HG02798 (cell line): ENCODE measurements at regions not wholly inside any gene's neighbourhood (a gene's known extent, or its start where the extent isn't known, plus 50 kb on each side); places are given as distances from the start of the nearest gene placed in this dataset.

ENCODE experiments used
- ATAC-seq: cut with Tn5 transposase; IDR thresholded peaks from one replicate; pipeline ENCODE4 v1.9.1; 2021; ENCODE audit warnings: mild to moderate bottlenecking; ENCODE audit not compliant: unreplicated experiment, poor library complexity

GRCh38 chr5:167479779-167480178, 811.7 kb upstream of the WWC1 start:
- no peak for ATAC-seq

DNA sequence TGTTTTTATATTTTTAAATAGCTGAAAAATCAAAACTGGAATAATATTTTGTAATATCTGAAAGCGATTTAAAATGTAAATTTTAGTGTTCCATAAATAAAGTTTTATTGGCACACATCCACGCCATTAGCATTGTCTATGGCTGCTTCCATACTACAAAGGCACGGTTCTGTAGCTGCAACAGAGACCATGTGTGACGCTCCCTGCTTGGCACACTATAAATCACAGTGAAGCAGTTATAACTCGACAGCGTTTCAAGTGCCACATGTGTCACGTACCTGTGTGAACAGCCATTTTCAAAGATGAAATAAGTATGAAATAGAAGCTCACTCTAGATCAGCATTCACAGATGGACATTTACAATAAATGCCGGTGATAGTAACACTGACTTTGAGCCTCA, 810.1 kb upstream of the WWC1 start:
- ATAC-seq, result no peak

GRCh38 chr5:167482555-167482954, 808.9 kb upstream of the WWC1 start:
- ATAC-seq, result no peak

DNA sequence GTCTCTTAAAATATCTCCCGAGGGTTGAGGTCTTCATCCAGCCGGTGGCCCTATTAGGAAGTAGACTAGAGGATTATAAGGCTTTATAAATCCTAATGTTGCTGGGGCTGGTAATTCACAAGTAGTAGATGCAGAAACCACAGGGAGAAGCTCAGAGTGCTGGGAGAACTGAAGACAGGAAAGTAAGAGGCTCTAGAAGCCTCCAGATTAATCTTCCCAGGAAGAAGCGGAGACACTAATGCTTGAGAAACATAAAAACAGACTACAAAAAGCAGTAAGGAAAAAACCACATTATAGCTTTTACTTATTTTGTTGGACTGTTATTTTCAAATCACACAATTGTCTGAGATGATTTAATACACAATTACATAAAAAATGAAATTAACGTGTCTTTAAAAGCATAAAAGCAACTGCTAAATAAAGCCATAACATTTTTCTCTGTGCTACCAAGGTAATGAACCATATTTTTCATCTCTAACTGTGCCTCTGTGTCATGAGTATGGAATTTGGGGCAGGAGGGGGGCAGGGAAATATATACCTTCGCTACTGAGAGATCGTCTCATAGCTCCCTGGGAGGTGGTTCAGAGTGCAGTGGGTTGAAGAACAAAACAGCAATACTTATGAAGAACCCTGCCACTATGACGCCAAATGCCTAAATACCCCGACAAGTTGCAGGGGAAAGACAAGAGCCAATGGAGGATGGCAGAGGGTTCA, 806.2 kb upstream of the WWC1 start:
- no peak for ATAC-seq

DNA sequence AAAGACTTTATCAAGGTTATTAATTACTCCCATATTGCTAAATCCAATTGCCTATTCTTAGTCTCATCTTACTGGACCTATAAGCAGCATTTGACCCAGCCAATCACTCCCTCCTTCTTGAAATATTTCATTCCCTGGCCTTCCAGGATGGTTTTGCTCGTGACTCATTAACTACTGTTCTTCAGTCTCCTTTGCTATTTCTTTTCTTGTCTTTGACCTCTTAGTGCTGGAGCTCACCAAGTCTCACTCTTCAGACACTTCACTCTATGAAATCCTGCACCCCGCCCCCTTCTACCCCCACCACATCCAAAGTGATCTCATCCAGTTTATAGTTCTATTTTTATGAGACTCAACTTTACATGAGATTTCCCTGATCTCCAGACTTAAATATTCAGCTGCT, 803.1 kb upstream of the WWC1 start:
- no peak for ATAC-seq

DNA sequence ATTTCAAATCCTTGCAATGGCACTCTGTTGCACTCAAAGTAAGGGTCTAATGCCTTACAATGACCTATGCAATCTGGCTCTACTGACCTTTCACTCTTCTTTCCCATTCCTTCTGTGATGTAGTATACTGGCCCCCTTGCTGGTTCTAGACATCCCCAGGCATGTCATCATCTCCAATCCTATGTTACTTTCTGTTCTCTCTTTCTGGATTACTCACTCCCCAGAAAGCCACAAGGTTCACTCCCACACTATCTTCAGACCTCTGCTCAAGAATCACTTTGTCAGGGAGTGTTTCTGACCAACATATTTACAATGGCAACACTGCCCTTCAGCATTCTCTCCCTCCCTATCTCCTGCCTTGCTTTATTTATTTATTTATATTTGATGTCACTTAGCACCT, 802.2 kb upstream of the WWC1 start:
- ATAC-seq, result peak; percentile 76

DNA sequence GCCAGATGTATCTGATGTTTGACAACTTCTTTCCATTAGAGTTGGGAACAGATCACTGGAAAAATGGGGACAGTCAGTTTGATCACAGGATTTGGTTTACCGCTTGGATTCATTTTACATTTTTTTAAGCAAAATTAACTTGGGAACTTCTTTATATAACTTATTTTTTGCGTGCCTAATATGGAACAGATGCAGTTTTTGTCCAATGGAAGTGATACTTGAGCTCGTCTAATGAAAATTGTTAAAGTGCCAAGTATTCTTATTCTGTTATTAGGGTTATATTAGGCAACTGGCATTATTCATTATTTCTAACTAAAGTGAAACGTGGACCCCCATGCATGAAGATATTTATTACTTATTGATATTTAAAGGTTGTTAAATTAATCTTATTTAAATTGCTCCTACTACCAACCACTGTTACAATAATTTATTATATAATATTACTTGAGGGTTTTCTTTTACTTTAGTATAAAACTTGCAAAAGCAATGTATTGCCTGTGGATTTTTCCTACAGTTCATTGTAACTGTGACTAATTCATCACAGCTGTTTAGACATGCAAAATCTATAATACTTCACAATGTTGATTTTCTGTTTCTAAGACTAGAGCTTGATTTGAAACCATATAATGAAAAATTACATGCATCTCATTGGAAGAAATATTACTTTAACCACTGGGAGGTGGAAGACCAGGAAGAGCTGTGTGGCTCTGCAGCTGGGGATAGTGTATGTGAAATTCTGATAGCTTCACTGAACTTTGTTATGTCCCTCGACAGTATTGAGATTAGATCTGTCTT, 787.3 kb upstream of the WWC1 start:
- ATAC-seq, result no peak

DNA sequence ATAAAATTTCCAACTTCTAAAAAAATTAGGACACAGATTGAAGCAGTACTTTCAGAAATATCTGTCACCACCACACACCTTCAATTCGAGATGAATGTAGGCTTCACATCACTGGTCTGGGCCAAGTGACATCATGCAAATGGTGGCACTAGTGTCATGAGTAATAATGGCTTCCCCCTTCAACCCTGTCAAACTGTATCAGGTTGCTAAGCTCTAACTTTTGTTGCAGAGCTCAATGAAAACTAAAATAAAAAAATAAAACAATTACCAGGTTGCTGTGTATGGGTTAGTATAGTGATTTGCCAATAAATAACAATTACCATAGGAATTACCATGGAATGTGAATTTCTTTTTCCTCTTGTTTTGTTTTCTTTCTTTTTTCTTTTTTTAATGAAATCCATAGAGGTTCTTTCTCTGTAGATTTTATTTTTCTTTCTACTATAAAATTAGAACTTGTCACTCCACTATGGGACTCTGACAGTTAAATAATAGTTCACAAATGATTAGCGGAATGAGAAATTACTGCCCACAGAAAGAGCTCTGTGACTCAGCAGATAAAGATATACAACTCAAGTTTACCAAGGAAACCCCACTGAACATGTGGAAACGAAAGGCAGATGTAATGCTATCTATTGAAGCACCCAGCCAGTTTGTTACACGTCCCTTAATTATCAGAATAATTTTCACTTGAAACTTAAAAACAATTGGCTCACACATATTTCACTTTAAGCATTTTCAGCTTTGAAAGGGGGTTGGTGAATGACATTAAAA, 783.8 kb upstream of the WWC1 start:
- ATAC-seq, result no peak

DNA sequence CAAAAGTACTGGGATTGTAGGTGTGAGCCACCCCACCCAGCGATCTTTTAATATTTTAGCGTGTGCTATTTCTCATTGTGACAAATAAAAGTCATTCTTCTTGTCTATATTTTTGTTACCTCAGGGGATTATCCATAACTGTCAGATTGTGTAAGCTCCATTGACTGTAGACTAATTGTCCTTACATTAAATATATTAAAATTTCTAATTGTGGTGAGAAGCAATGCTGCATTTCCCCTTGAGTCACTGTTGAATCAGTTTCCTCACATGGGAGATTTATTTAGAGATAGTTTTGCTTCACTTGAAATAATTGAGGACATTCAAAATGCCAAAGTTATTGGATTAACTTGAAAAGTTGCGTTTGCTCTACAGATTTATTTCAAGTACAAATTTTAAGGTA, 782.4 kb upstream of the WWC1 start:
- ATAC-seq, result no peak

GRCh38 chr5:167511276-167511675, 780.2 kb upstream of the WWC1 start:
- ATAC-seq, result no peak

- ATAC-seq, result no peak
These were observed 779.3 kb upstream of the WWC1 start for GRCh38 chr5:167512111-167512510.

DNA sequence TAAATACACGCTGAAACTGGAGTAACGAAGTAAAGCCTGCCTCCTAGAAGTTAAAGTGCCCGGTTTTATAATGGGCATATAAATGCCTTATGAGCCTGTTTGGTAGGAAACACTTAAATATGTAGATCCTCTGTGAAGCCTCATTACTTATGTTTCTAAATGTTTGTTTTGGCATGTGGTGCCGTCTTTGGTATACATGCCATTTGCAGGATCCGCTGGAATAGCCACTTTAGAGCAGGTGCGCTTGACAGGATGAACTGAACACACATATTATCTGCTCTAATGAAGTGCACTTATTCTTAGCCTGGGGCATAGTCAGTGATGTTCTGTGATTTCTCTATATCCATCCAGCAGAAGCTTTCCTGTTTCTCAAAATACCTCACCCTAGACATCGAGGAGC, 778.1 kb upstream of the WWC1 start:
- no peak for ATAC-seq

DNA sequence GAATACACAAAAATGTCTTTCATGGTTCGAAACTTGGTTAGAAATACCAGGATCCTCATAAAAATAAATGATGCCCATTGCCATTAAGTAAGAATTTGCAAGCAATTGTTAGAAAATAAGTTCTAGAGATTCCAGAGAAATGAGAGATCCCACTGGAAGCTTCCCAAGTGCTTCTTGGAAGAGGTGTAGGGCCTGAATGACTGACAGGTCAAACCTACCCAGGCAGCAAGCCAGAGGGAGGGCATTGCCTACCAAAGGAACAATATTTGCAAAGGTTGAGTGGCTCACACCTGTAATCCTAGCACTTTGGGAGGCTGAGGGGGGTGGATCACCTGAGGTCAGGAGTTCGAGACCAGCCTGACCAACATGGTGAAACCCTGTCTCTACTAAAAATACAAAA, 777.0 kb upstream of the WWC1 start:
- ATAC-seq, result no peak

GRCh38 chr5:167525004-167525403, 766.4 kb upstream of the WWC1 start:
- no peak for ATAC-seq

DNA sequence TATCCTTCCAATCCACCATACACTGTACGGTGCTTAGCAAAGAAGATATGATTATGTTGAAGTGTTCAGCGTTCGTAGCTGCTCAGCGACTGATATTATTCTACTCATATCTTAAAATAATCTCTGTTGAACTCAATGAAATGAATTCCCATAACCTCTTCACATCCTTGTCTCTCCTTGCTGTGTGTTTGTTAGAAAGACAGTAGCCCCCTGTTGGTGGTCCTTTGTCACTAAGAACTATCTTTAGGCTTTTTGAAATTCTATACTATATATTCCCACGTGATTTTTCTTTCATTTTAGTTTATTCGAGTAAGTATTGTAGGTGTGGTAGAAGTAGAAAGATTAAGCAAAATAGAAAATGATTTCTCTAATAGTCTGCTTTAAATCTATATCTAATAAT, 762.8 kb upstream of the WWC1 start:
- no peak for ATAC-seq

DNA sequence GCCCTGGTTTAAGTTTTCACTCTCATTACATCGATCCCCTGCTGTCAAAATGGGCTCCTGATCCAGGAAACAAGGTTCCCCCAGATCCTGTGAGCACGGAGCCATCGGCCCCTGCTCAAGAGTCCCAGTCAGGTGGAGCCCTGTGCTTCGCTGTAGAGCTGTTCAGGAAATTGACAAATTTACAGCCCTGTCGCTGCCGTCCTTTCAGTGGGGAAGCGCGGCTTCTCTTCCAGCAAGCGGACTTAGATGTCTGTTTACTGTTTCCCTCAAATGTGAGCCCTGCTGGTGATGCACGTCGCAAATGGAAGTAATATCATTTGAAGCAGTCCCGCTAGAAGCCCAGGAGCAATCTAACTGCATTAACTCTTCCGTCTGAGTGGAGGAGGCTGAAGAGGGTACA, 760.9 kb upstream of the WWC1 start:
- no peak for ATAC-seq

DNA sequence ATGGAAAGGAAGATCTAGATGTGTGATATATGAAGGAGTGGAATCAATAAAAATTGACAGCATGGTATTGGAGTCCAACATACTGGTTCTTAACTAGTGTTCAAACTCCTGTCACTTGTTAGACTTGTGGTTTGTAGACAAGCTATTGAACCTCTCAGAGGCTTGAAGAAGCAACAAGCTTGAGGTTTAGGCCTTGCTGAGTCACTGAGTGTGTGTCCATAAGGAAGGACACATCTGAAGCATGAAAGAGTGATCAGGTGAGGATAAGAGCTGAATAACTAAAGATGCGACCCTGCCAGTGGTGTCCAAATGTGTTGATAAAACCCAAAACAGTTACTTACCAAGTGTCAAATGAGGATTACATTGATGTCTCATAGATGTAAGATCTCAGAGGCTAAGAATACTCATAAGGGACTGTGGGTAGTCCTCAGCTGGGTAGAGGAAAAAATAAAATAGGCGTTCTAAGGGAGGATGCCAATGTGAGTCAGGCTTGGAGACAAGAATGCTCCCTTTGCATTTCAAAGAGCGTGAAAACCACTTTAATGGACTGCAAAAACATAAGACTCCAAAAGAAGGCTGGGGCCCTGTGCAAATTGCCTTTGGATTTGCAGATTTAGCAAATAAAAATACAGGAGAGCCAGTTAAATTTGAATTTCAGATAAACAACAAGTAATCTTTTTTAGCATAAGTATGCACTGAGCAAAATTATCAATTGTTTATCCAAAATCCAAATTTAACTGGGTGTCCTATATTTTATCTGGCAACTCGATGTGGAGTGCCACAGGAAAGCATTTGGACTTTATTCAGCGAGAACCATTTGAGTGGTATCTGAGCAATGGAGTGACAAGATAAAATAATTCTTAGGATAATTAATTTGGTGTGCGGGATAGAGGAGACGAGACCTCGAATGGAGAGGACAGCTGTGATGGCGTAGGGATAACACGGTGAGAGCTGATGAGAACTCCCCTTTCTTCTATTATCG, 757.3 kb upstream of the WWC1 start:
- no peak for ATAC-seq

- ATAC-seq, result no peak
These were observed 751.7 kb upstream of the WWC1 start for GRCh38 chr5:167539747-167540146.

DNA sequence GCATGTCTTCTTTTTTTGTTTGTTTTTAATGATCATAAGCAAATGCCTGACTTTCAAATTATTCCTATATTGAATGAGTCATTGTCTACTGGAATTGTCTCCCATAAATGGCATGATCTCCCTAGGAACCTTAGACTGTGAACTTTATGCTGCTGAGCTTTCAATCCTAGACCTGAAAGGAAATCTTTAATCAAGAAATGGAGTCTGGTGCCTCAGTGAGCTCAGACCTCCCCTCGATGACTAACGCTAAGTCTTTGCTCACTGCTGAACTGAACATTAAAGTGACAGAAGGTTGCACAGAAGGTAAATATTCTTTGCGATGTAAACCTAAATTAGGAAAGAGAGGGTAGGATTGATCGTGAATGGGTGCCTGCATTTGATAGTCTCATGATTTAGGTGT, 745.2 kb upstream of the WWC1 start:
- no peak for ATAC-seq

- no peak for ATAC-seq
These were observed 739.1 kb upstream of the WWC1 start for GRCh38 chr5:167552356-167552755.
